ENCODE measurements at regions not wholly inside any gene's neighbourhood (a gene's known extent, or its start where the extent isn't known, plus 50 kb on each side); places are given as distances from the start of the nearest gene placed in this dataset.
A peak's percentile ranks its signal among the peaks of the same experiment; 100 is the strongest.

DNA sequence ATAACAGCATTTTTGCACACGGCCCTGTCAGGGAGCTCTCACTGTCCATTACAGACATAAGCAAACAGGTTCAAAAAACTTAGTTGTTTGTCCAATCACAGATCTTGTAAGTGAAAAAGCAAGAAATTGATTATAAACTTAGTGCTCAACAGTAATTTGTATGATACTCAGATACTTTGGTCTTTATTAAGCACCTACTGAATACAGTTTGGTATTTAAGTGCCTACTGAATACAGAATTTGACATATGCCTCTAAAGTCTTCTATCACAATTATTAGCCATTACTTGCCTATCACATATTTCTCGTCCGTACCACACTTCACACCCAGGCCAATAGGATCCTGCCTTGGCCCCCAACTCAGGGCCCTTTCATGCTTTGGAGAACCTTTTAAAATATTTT lies 283.1 kb downstream of the SUCLG1 start:
- Histone ChIP-seq H3K9me3 (replicated peaks; ENCODE audit: control insufficient read depth, insufficient read depth, low read length) (no peaks in the 10 kb centered on the region), H3K9ac (ENCODE audit: control insufficient read depth, insufficient read depth, low read length) (no peak overlapping the region), H4K20me1 (ENCODE audit: control insufficient read depth, insufficient read depth) (no peaks in the 10 kb centered on the region), H3K4me3 (no peak overlapping the region), H2AFZ (ENCODE audit: control insufficient read depth, low read depth, low read length) (no peak overlapping the region), H3K27me3 (replicated peaks in 1 of 2; ENCODE audit: control insufficient read depth in 2 of 2, insufficient read depth in 2 of 2, low read length in 1 of 2) (no peaks in the 10 kb centered on the region), H3K4me2 (ENCODE audit: control insufficient read depth, insufficient read depth) (no peak overlapping the region), H3K36me3 (ENCODE audit: control insufficient read depth in 2 of 2, insufficient read depth in 2 of 2, low read length in 1 of 2) (no peaks in the 10 kb centered on the region), H3K79me2 (ENCODE audit: control insufficient read depth, insufficient read depth, low read length) (no peaks in the 10 kb centered on the region), H3K4me1 (ENCODE audit: control insufficient read depth, insufficient read depth, low read length) (no peaks in the 10 kb centered on the region), H3K27ac (ENCODE audit: control insufficient read depth, insufficient read depth) (no peak overlapping the region)
- in situ Hi-C loops (cut with MboI) = no loop called here
- FAIRE-seq = peak; percentile 41
- TF ChIP-seq GATAD2B (conservative IDR thresholded peaks at IDR 0.05; ENCODE audit: low read depth) (no peak), ATF7 (IDR thresholded peaks at IDR 0.05; ENCODE audit: low read depth) (no peak), IRF3 (IDR thresholded peaks at IDR 0.05) (no peak), SREBF2 (IDR thresholded peaks at IDR 0.05; ENCODE audit: low read length) (no peak), YBX1 (IDR thresholded peaks at IDR 0.05) (no peak), JUNB (IDR thresholded peaks at IDR 0.05) (no peak), ZZZ3 (IDR thresholded peaks at IDR 0.05; ENCODE audit: control insufficient read depth, insufficient read length, low read depth) (no peak), ZBED1 (IDR thresholded peaks at IDR 0.05; ENCODE audit: borderline replicate concordance) (no peak), BCL11A (IDR thresholded peaks at IDR 0.05; ENCODE audit: low read depth, low read length) (no peak), RELA (IDR thresholded peaks at IDR 0.05; ENCODE audit: borderline replicate concordance, partially characterized antibody) (no peak), MEF2B (IDR thresholded peaks at IDR 0.05; ENCODE audit: partially characterized antibody, poor library complexity, severe bottlenecking) (no peak), ZNF687 (IDR thresholded peaks at IDR 0.05) (no peak), MTA2 (IDR thresholded peaks at IDR 0.05; ENCODE audit: low read depth) (no peak), SMARCA5 (IDR thresholded peaks at IDR 0.05) (no peak), NFIC (IDR thresholded peaks at IDR 0.05; ENCODE audit: low read depth, low read length) (no peak)
- TF ChIP-seq, protein P1, sequence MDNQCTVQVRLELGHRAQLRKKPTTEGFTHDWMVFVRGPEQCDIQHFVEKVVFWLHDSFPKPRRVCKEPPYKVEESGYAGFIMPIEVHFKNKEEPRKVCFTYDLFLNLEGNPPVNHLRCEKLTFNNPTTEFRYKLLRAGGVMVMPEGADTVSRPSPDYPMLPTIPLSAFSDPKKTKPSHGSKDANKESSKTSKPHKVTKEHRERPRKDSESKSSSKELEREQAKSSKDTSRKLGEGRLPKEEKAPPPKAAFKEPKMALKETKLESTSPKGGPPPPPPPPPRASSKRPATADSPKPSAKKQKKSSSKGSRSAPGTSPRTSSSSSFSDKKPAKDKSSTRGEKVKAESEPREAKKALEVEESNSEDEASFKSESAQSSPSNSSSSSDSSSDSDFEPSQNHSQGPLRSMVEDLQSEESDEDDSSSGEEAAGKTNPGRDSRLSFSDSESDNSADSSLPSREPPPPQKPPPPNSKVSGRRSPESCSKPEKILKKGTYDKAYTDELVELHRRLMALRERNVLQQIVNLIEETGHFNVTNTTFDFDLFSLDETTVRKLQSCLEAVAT (IDR thresholded peaks at IDR 0.05) = no peak
- TF ChIP-seq, protein P2, sequence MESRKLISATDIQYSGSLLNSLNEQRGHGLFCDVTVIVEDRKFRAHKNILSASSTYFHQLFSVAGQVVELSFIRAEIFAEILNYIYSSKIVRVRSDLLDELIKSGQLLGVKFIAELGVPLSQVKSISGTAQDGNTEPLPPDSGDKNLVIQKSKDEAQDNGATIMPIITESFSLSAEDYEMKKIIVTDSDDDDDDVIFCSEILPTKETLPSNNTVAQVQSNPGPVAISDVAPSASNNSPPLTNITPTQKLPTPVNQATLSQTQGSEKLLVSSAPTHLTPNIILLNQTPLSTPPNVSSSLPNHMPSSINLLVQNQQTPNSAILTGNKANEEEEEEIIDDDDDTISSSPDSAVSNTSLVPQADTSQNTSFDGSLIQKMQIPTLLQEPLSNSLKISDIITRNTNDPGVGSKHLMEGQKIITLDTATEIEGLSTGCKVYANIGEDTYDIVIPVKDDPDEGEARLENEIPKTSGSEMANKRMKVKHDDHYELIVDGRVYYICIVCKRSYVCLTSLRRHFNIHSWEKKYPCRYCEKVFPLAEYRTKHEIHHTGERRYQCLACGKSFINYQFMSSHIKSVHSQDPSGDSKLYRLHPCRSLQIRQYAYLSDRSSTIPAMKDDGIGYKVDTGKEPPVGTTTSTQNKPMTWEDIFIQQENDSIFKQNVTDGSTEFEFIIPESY (IDR thresholded peaks at IDR 0.05) = no peak
- BruUV-seq (replicated peaks) = no TSS peak
- SMC1A ChIA-PET (ENCODE audit: uncharacterized antibody, unreplicated experiment) = no interaction called here
- CTCF ChIA-PET = no interaction called here
- ATAC-seq = no peak
- intact Hi-C loops (cut with micrococcal nuclease; ENCODE audit: unreplicated experiment) = no loop called here
- DNase-seq (ENCODE audit: low read depth, low spot score) = no peak
- WGBS (ENCODE audit: insufficient coverage, insufficient replicate concordance, low lambda C conversion rate, missing lambda C conversion rate) = 36% methylated on average over 3 of the region's 3 CpGs
- RAD21 ChIA-PET (ENCODE audit: unreplicated experiment) = no interaction called here
- POLR2A ChIA-PET = no interaction called here
